Suprapubic skin (tissue), 4 donors: ENCODE measurements at regions not wholly inside any gene's neighbourhood (a gene's known extent, or its start where the extent isn't known, plus 50 kb on each side); places are given as distances from the start of the nearest gene placed in this dataset.

Experiments
- DNase-seq, 2 donors: peaks; one replicate each; pipeline ENCODE4 v3.0.0-alpha.2; 2019; ENCODE audit warnings: low spot score in 2 of 2
- H3K27ac ChIP-seq: fragments of 200-600 bp; sonication (generic); one replicate; pipeline ENCODE4 v1.5.1; 2019
- H3K27me3 ChIP-seq: fragments of 200-600 bp; sonication (generic); one replicate; pipeline ENCODE4 v1.5.1; 2019
- H3K36me3 ChIP-seq: fragments of 200-600 bp; sonication (generic); one replicate; pipeline ENCODE4 v1.5.1; 2019
- H3K4me1 ChIP-seq: fragments of 200-600 bp; sonication (generic); one replicate; pipeline ENCODE4 v1.5.1; 2019
- H3K4me3 ChIP-seq: fragments of 200-600 bp; sonication (generic); one replicate; pipeline ENCODE4 v1.5.1; 2019; ENCODE audit warnings: mild to moderate bottlenecking
- H3K9me3 ChIP-seq: fragments of 200-600 bp; sonication (generic); one replicate; pipeline ENCODE4 v1.5.1; 2019
- CTCF ChIP-seq, 2 donors: fragments of 200-600 bp in 1 of 2; fragments of 450-650 bp in 1 of 2; sonication (generic) in 1 of 2; IDR thresholded peaks; one replicate each; pipeline ENCODE4 v1.5.1; 2016 to 2019; ENCODE audit warnings: antibody characterized with exemption in 2 of 2, mild to moderate bottlenecking in 1 of 2, moderate library complexity in 1 of 2
- EP300 ChIP-seq: sonication (generic); formaldehyde crosslinking; IDR thresholded peaks from one replicate; pipeline ENCODE4 v1.6.1; 2017; ENCODE audit warnings: antibody characterized with exemption
- POLR2A ChIP-seq, 2 donors: fragments of 450-650 bp; IDR thresholded peaks; one replicate each; pipeline ENCODE4 v1.6.1; 2017; ENCODE audit warnings: antibody characterized with exemption in 2 of 2, mild to moderate bottlenecking in 2 of 2, moderate library complexity in 2 of 2
- POLR2AphosphoS5 ChIP-seq, 3 donors: sonication (generic); formaldehyde crosslinking; IDR thresholded peaks; one replicate each; pipeline ENCODE4 v1.6.1; 2017; ENCODE audit warnings: antibody characterized with exemption in 3 of 3
- WGBS: methylation state at CpG from one replicate; pipeline ENCODE4 v1.1.5; 2018; 5-methylcytosine and 5-hydroxymethylcytosine counted together

GRCh38 chr12:18008642-18009041 is 81.4 kb downstream of the RERGL start:
- H3K4me3 ChIP-seq, result no peak overlapping the region
- H3K9me3 ChIP-seq, result no peaks in the 10 kb centered on the region
- no peak for DNase-seq
- no peaks in the 10 kb centered on the region for H3K27me3 ChIP-seq
- H3K4me1 ChIP-seq, result no peaks in the 10 kb centered on the region
- no peaks in the 10 kb centered on the region for H3K36me3 ChIP-seq
- TF ChIP-seq CTCF (IDR thresholded peaks at IDR 0.05) (no peak), POLR2A (IDR thresholded peaks at IDR 0.05) (no peak), POLR2AphosphoS5 (IDR thresholded peaks at IDR 0.05) (no peak), EP300 (no peak)
- no peak overlapping the region for H3K27ac ChIP-seq

GRCh38 chr12:17999174-17999801 is 90.7 kb downstream of the RERGL start:
- H3K36me3 ChIP-seq, result no peaks in the 10 kb centered on the region
- H3K4me3 ChIP-seq, result no peak overlapping the region
- DNase-seq, result no peak
- no peaks in the 10 kb centered on the region for H3K4me1 ChIP-seq
- H3K27me3 ChIP-seq, result no peaks in the 10 kb centered on the region
- H3K9me3 ChIP-seq, result peaks cover 12% of the 10 kb centered on the region
- no peak overlapping the region for H3K27ac ChIP-seq
- WGBS, result 76% methylated on average over 2 of the region's 2 CpGs
- no peak for TF ChIP-seq POLR2AphosphoS5 (IDR thresholded peaks at IDR 0.05)
- TF ChIP-seq EP300, result no peak
- no peak for TF ChIP-seq POLR2A (IDR thresholded peaks at IDR 0.05)
- no peak for TF ChIP-seq CTCF (IDR thresholded peaks at IDR 0.05)

- Histone ChIP-seq H3K9me3 (no peaks in the 10 kb centered on the region), H3K4me3 (no peak overlapping the region), H3K27ac (no peak overlapping the region), H3K4me1 (no peaks in the 10 kb centered on the region), H3K27me3 (no peaks in the 10 kb centered on the region), H3K36me3 (no peaks in the 10 kb centered on the region)
- TF ChIP-seq POLR2A (IDR thresholded peaks at IDR 0.05) (no peak), CTCF (IDR thresholded peaks at IDR 0.05) (peak in 1 of 2 donors; percentile 46)
- 37% methylated on average over 6 of the region's 6 CpGs for WGBS
- DNase-seq, result no peak
Observed at GRCh38 chr12:17992002-17992656, 97.9 kb downstream of the RERGL start.

- H3K36me3 ChIP-seq, result no peaks in the 10 kb centered on the region
- DNase-seq, result no peak
- 85% methylated on average over 3 of the region's 3 CpGs for WGBS
- no peaks in the 10 kb centered on the region for H3K27me3 ChIP-seq
- H3K27ac ChIP-seq, result no peak overlapping the region
- H3K9me3 ChIP-seq, result no peaks in the 10 kb centered on the region
- no peaks in the 10 kb centered on the region for H3K4me1 ChIP-seq
- no peak overlapping the region for H3K4me3 ChIP-seq
- no peak for TF ChIP-seq POLR2A (IDR thresholded peaks at IDR 0.05)
- TF ChIP-seq CTCF (IDR thresholded peaks at IDR 0.05), result no peak
- no peak for TF ChIP-seq POLR2AphosphoS5 (IDR thresholded peaks at IDR 0.05)
- TF ChIP-seq EP300, result no peak
Observed at GRCh38 chr12:17982556-17982955, 107.4 kb downstream of the RERGL start.

- no peak overlapping the region for H3K4me3 ChIP-seq
- no peaks in the 10 kb centered on the region for H3K36me3 ChIP-seq
- no peak overlapping the region for H3K27ac ChIP-seq
- 58% methylated on average over 5 of the region's 5 CpGs for WGBS
- no peak for DNase-seq
- H3K9me3 ChIP-seq, result no peaks in the 10 kb centered on the region
- H3K27me3 ChIP-seq, result no peaks in the 10 kb centered on the region
- H3K4me1 ChIP-seq, result no peaks in the 10 kb centered on the region
- TF ChIP-seq POLR2AphosphoS5 (IDR thresholded peaks at IDR 0.05) (no peak), CTCF (IDR thresholded peaks at IDR 0.05) (no peak), POLR2A (IDR thresholded peaks at IDR 0.05) (no peak), EP300 (no peak)
Observed at GRCh38 chr12:17976202-17976601, 113.8 kb downstream of the RERGL start.
